ENCODE measurements at regions not wholly inside any gene's neighbourhood (a gene's known extent, or its start where the extent isn't known, plus 50 kb on each side); places are given as distances from the start of the nearest gene placed in this dataset.

DNA sequence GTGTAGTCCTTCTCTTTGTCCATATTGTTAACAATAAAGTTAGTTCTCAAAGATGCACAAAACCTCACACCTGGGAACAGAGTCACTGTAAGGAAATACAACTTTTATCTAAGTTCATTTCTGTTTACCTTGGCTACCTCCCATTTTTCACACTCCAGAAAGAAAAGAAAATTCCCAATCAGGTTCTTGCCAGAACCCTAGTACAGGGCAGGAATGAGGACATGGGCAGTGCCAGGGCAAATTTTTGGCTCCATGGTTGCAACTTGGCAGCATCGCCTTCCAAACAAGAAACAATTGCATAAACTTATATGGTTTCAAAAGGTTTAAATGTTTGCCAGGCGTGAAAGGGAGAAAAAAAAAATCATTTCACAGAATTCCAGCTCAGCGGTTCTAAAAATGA is 296.3 kb upstream of the PRKD1 start:
- TF ChIP-seq, protein P1, sequence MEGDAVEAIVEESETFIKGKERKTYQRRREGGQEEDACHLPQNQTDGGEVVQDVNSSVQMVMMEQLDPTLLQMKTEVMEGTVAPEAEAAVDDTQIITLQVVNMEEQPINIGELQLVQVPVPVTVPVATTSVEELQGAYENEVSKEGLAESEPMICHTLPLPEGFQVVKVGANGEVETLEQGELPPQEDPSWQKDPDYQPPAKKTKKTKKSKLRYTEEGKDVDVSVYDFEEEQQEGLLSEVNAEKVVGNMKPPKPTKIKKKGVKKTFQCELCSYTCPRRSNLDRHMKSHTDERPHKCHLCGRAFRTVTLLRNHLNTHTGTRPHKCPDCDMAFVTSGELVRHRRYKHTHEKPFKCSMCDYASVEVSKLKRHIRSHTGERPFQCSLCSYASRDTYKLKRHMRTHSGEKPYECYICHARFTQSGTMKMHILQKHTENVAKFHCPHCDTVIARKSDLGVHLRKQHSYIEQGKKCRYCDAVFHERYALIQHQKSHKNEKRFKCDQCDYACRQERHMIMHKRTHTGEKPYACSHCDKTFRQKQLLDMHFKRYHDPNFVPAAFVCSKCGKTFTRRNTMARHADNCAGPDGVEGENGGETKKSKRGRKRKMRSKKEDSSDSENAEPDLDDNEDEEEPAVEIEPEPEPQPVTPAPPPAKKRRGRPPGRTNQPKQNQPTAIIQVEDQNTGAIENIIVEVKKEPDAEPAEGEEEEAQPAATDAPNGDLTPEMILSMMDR (IDR thresholded peaks at IDR 0.05), result no peak
- no peak for TF ChIP-seq POLR2A (IDR thresholded peaks at IDR 0.05)
